ENCODE measurements at regions not wholly inside any gene's neighbourhood (a gene's known extent, or its start where the extent isn't known, plus 50 kb on each side); places are given as distances from the start of the nearest gene placed in this dataset.

GRCh38 chr10:61112771-61113170 is 168.8 kb upstream of the RHOBTB1 start:
- intact Hi-C loops (cut with DNase I) = no loop called here
- no peak for DNase-seq

GRCh38 chr10:61110936-61111335 is 167.0 kb upstream of the RHOBTB1 start:
- no peak for DNase-seq

GRCh38 chr10:61110188-61110844 is 166.3 kb upstream of the RHOBTB1 start:
- intact Hi-C loops (cut with DNase I) = no loop called here
- DNase-seq = no peak

More at GRCh38 chr10:61110936-61111335, 167.0 kb upstream of the RHOBTB1 start:
- intact Hi-C loops (cut with DNase I) = no loop called here

DNA sequence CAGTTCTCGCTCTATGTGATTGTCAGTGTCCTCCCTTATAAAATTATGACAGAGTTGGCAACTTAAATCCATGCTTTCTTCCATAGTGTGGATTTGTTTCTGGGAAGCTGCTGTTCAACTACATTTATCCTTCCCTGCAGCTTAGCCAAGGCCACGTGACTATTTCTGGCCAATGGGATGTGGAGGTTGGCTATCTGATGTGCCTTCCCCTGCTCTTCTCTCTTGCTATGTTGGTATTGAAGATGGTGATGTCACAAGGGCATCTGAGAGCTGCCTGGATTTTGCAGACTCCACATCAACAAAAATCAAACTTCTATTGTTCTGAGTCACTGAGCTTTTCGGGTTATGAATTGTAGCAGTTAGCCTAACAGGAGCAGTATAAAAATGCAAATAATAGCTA is 164.9 kb upstream of the RHOBTB1 start:
- no peak for DNase-seq
- intact Hi-C loops (cut with DNase I) = no loop called here

- intact Hi-C loops (cut with DNase I) = no loop called here
Measured at GRCh38 chr10:61100887-61101286, 156.9 kb upstream of the RHOBTB1 start.

DNA sequence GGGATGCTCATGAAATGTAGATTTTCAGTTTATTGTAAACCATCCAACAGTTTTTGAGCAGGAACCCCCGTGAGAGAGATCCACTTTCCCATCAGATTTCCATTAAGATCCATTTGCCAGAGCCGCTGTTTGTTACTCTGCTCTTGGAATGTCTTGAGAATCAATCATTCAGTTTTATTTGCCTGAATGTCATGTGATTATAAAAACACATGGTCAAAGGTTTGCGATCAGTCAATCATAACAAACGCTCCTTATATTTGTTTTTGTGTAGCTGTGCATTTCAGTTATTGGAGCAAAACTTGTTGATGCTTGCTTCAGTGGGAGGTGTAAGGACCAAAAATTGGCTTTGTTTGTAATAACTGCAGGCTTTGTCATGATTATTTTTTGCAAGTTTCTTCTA is 155.8 kb upstream of the RHOBTB1 start:
- no peak for DNase-seq
- intact Hi-C loops (cut with DNase I) = no loop called here

More at GRCh38 chr10:61100887-61101286, 156.9 kb upstream of the RHOBTB1 start:
- no peak for DNase-seq

DNA sequence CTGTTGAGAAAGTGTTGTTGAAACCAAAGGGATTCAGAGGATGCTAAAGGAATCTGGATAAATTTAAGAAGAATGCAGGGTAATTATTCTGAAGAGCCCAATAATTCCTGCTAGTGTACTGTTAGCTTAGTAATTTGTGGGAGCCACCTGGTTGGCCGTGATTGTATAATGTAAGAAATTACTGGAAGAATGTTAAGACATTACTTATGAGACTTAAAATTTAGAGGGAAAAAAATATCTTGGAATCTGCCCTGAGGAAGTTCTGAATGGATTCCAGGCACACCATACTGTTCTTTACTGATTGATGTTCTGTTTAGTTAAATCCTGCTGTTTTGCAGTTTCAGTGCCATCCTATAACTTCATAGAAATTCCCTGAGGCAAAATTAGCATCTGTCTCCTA is 155.0 kb upstream of the RHOBTB1 start:
- intact Hi-C loops (cut with DNase I) = no loop called here
- DNase-seq = no peak

DNA sequence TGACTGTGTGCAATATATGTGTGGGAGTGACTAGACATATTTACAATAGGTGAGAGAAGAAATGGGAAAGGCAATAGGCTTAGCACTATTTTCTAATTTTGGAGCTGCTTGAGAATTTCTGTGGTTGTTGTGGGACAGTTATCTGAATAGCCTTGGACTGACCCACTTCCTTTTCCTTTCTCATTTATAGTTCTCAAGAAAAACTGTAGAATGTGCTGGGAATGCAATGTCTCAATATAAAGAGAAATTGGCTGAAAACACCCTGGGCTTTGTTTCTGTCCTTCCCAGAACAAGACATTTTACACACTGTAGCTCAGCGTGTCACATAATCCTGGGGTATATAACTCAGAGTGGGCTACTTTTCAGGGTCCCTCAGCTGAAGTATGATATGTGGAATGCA is 153.0 kb upstream of the RHOBTB1 start:
- no peak for DNase-seq
- intact Hi-C loops (cut with DNase I) = no loop called here

GRCh38 chr10:61096056-61096455 is 152.1 kb upstream of the RHOBTB1 start:
- DNase-seq = no peak
- intact Hi-C loops (cut with DNase I) = no loop called here

- no peak for DNase-seq
- intact Hi-C loops (cut with DNase I) = no loop called here
Measured at GRCh38 chr10:61091531-61091930, 147.5 kb upstream of the RHOBTB1 start.

GRCh38 chr10:61089251-61089650 is 145.3 kb upstream of the RHOBTB1 start:
- intact Hi-C loops (cut with DNase I) = no loop called here
- DNase-seq = no peak

DNA sequence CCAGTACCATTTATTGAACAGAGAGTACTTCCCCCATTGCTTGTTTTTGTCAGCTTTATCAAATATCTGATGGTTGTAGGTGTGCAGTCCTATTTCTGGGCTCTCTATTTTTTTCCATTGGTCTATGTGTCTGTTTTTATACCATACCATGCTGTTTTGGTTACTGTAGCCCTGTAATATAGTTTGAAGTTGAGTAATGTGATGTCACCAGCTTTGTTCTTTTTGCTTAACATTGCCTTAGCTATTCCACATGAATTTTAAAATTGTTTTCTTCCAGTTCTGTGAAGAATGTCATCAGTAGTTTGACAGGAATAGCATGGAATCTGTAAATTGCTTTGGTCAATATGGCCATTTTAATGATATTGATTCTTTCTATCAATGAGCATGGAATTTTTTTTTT is 140.5 kb upstream of the RHOBTB1 start:
- DNase-seq = no peak
- intact Hi-C loops (cut with DNase I) = no loop called here

GRCh38 chr10:61081301-61081700 is 137.3 kb upstream of the RHOBTB1 start:
- intact Hi-C loops (cut with DNase I) = no loop called here
- no peak for DNase-seq

GRCh38 chr10:61078542-61079275 is 134.7 kb upstream of the RHOBTB1 start:
- intact Hi-C loops (cut with DNase I) = no loop called here
- no peak for DNase-seq

DNA sequence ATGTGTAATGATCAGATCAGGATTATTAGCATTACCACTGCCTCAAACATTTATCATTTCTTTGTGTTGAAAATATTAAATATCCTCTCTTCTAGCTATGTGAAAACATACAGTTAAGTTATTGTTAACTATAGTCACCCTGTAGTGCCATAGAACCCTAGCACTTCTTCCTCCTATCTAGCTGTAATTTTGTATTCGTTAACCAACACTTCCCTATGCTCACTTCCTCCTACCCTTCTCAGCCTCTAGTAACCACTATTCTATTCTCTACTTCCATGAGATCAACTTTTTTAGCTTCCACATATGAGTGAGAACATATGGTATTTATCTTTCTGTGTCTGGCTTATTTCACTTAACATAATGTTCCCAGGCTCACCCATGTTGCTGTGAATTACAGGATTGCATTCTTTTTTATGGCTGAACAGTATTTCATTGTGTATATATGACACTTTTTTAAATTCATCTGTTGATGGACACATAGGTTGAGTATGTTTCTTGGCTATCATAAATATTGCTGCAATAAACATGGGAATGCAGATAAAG is 132.7 kb upstream of the RHOBTB1 start:
- DNase-seq = no peak
- intact Hi-C loops (cut with DNase I) = no loop called here

GRCh38 chr10:61073391-61073790 is 129.4 kb upstream of the RHOBTB1 start:
- no peak for DNase-seq
- intact Hi-C loops (cut with DNase I) = no loop called here

DNA sequence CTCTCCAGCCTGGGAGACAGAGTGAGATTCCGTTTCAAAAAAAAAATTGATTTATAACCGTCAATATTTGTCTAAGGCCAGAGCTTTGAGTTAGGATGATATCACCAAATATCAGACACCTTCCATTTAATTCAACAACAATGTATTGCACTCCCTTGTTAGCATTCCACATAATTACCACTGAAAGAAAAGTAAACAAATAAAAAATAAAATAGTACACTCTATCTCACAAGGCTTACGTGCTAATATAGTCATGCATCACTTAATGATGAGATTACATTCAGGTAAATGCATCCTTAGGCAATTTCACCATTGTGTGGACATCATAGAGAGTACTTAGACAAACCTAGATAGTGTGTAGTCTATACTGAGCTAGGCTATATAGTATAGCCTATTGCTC is 127.6 kb upstream of the RHOBTB1 start:
- DNase-seq = no peak
- intact Hi-C loops (cut with DNase I) = no loop called here

DNA sequence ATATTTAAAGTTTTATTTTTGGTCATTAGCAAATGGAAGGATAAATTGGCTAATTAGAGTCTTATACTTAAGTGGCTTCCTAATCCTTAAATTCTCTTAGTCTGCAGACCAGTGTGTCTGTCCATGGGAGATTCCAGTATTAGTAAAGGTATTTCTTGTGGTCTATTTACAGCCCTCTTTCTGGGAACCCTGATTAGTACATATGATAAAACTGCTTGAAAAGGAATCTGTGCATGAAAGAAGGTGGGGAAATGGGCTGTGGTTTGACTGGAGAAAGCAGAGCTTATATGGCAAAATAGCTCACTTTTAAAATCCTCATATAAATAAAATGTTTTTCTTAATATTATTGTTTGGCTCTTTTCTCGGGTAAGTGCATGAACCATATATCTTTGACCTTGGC is 124.5 kb upstream of the RHOBTB1 start:
- intact Hi-C loops (cut with DNase I) = no loop called here
- DNase-seq = no peak

- DNase-seq = no peak
- intact Hi-C loops (cut with DNase I) = no loop called here
Measured at GRCh38 chr10:61067671-61068336, 123.8 kb upstream of the RHOBTB1 start.

GRCh38 chr10:61066661-61067344 is 122.8 kb upstream of the RHOBTB1 start:
- no peak for DNase-seq
- intact Hi-C loops (cut with DNase I) = no loop called here

DNA sequence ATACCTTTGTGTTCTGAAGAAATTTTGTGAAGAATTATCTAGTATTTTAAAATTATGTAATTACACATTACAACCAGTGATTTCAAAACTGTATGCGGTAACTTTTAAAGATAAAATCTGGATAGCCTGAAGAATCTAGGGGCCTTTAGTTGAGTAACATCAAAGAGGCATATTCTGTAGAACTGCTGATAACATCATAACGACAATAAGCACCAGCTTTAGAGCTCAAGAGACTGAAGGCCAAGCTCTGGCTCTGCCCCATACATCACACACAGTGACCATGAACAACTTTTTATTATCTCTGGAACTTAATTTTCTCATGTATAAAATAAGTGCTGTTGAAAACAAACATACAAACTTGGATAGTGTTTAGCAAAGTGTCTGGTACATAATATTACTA is 121.1 kb upstream of the RHOBTB1 start:
- DNase-seq = no peak
- intact Hi-C loops (cut with DNase I) = no loop called here
